Tongue (tissue), 1 donor: ENCODE measurements at regions not wholly inside any gene's neighbourhood (a gene's known extent, or its start where the extent isn't known, plus 50 kb on each side); places are given as distances from the start of the nearest gene placed in this dataset.
"Not testable (repeated sequence)": the region's sequence is repeated elsewhere in the genome, so short reads cannot be mapped to it uniquely, and the experiment has no call there.

ENCODE experiments used
- DNase-seq: peaks from one replicate; pipeline ENCODE4 v3.0.0-alpha.2; 2015

GRCh38 chr2:140178234-140178633 is 1398.0 kb upstream of the NXPH2 start:
- DNase-seq, result peak; percentile 41

- DNase-seq, result no peak
These were observed 1396.9 kb upstream of the NXPH2 start for GRCh38 chr2:140177086-140177485.

GRCh38 chr2:140173790-140174189 is 1393.6 kb upstream of the NXPH2 start:
- DNase-seq, result no peak

- DNase-seq, result peak; percentile 5
These were observed 1384.3 kb upstream of the NXPH2 start for GRCh38 chr2:140164449-140164848.

- no peak for DNase-seq
These were observed 1378.1 kb upstream of the NXPH2 start for GRCh38 chr2:140158259-140158658.

- DNase-seq, result no peak
These were observed 1377.6 kb upstream of the NXPH2 start for GRCh38 chr2:140157816-140158215.

GRCh38 chr2:140154706-140155105 is 1374.5 kb upstream of the NXPH2 start:
- no peak for DNase-seq

- DNase-seq, result no peak
These were observed 1374.1 kb upstream of the NXPH2 start for GRCh38 chr2:140154271-140154670.

- no peak for DNase-seq
These were observed 1364.4 kb upstream of the NXPH2 start for GRCh38 chr2:140144611-140145010.

GRCh38 chr2:140138736-140139135 is 1358.5 kb upstream of the NXPH2 start:
- no peak for DNase-seq

GRCh38 chr2:140136861-140137260 is 1356.7 kb upstream of the NXPH2 start:
- no peak for DNase-seq

GRCh38 chr2:140136366-140136765 is 1356.2 kb upstream of the NXPH2 start:
- no peak for DNase-seq

GRCh38 chr2:140128909-140129308 is 1348.7 kb upstream of the NXPH2 start:
- no peak for DNase-seq

GRCh38 chr2:140122001-140122400 is 1341.8 kb upstream of the NXPH2 start:
- no peak for DNase-seq

- no peak for DNase-seq
These were observed 1337.2 kb upstream of the NXPH2 start for GRCh38 chr2:140117386-140117785.

GRCh38 chr2:140108706-140109475 is 1328.7 kb upstream of the NXPH2 start:
- DNase-seq, result no peak

GRCh38 chr2:140091926-140092325 is 1311.7 kb upstream of the NXPH2 start:
- DNase-seq, result no peak

- DNase-seq, result no peak
These were observed 1306.8 kb upstream of the NXPH2 start for GRCh38 chr2:140086964-140087363.

- DNase-seq, result peak; percentile 15
These were observed 1305.5 kb upstream of the NXPH2 start for GRCh38 chr2:140085674-140086073.

- no peak for DNase-seq
These were observed 1298.8 kb upstream of the NXPH2 start for GRCh38 chr2:140079038-140079437.

- DNase-seq, result no peak
These were observed 1296.0 kb upstream of the NXPH2 start for GRCh38 chr2:140076164-140076563.

GRCh38 chr2:140073763-140074162 is 1293.6 kb upstream of the NXPH2 start:
- DNase-seq, result not testable (repeated sequence)

- DNase-seq, result peak; percentile 10
These were observed 1287.5 kb upstream of the NXPH2 start for GRCh38 chr2:140067661-140068060.

GRCh38 chr2:140064243-140064642 is 1284.1 kb upstream of the NXPH2 start:
- no peak for DNase-seq

- DNase-seq, result peak; percentile 89
These were observed 1283.2 kb upstream of the NXPH2 start for GRCh38 chr2:140063356-140063755.
